IPS-18a (cell line): ENCODE measurements at regions not wholly inside any gene's neighbourhood (a gene's known extent, or its start where the extent isn't known, plus 50 kb on each side); places are given as distances from the start of the nearest gene placed in this dataset.

Experiments used
- H3K27ac ChIP-seq: one replicate; pipeline ENCODE4 v1.5.1; 2013; ENCODE audit warnings: low read length
- H3K27me3 ChIP-seq: one replicate; pipeline ENCODE4 v1.6.1; 2013; ENCODE audit warnings: mild to moderate bottlenecking, low read length; ENCODE audit not compliant: control insufficient read depth, insufficient read depth
- H3K36me3 ChIP-seq: one replicate; pipeline ENCODE4 v1.6.1; 2013; ENCODE audit warnings: low read depth, low read length; ENCODE audit not compliant: control insufficient read depth
- H3K4me1 ChIP-seq: one replicate; pipeline ENCODE4 v1.6.1; 2013; ENCODE audit warnings: low read depth, low read length; ENCODE audit not compliant: control insufficient read depth
- H3K4me3 ChIP-seq: one replicate; pipeline ENCODE4 v1.5.1; 2013; ENCODE audit warnings: low read length
- H3K9ac ChIP-seq: one replicate; pipeline ENCODE4 v1.6.1; 2013; ENCODE audit warnings: mild to moderate bottlenecking, low read length, moderate library complexity
- H3K9me3 ChIP-seq: one replicate; pipeline ENCODE4 v1.6.1; 2013; ENCODE audit warnings: low read depth, low read length; ENCODE audit not compliant: control insufficient read depth

- Histone ChIP-seq H3K36me3 (no peaks in the 10 kb centered on the region), H3K4me1 (no peaks in the 10 kb centered on the region), H3K4me3 (no peak overlapping the region), H3K9me3 (no peaks in the 10 kb centered on the region), H3K27me3 (no peaks in the 10 kb centered on the region), H3K27ac (no peak overlapping the region), H3K9ac (no peak overlapping the region)
Observed at GRCh38 chr13:89627996-89628395, 1719.5 kb upstream of the MIR17HG start.

DNA sequence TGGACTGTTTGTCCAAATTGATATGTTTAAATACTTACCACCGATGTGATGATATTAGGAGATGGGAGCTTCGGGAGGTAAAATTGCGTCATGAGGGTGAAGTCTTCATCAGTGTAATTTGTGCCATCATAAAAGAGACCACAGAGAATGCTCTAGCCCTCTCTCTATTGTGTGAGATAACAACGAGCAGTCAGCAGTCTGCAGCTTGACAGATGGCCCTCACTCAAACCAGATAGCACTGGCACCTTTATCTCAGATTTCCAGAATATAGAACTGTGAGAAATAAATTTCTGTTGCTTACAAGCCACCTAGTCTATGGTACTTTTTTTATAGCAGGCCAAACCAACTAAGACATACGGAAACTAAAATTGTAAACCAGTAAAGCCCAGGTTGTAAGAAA, 1718.9 kb upstream of the MIR17HG start:
- Histone ChIP-seq H3K4me1 (no peaks in the 10 kb centered on the region), H3K4me3 (no peak overlapping the region), H3K27me3 (no peaks in the 10 kb centered on the region), H3K36me3 (no peaks in the 10 kb centered on the region), H3K27ac (no peak overlapping the region), H3K9me3 (no peaks in the 10 kb centered on the region), H3K9ac (no peak overlapping the region)

GRCh38 chr13:89650226-89650625, 1697.3 kb upstream of the MIR17HG start:
- Histone ChIP-seq H3K9ac (no peak overlapping the region), H3K36me3 (no peaks in the 10 kb centered on the region), H3K4me1 (no peaks in the 10 kb centered on the region), H3K4me3 (no peak overlapping the region), H3K27ac (no peak overlapping the region), H3K9me3 (no peaks in the 10 kb centered on the region), H3K27me3 (no peaks in the 10 kb centered on the region)

DNA sequence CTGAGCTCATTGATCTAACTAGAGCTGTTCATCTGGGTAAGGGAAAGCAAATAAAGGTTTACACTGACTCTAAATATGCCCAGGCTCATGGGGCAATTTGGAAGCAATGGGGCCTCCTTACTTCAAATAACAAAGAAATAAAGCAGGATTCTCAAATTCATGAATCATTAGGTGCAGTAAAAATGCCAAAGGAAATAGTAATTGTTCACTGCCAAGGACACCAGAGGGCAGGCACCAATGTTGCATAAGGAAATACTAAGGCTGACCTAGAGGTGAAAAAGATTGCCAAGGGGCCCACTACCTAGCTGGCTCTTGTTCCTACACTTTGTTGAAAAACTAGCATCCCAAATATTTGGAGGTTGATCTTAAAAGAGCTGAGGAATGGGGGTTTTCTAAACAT, 1686.7 kb upstream of the MIR17HG start:
- Histone ChIP-seq H3K4me1 (no peaks in the 10 kb centered on the region), H3K27me3 (no peaks in the 10 kb centered on the region), H3K9ac (no peak overlapping the region), H3K4me3 (no peak overlapping the region), H3K36me3 (no peaks in the 10 kb centered on the region), H3K9me3 (no peaks in the 10 kb centered on the region), H3K27ac (no peak overlapping the region)

GRCh38 chr13:89673789-89674311, 1673.6 kb upstream of the MIR17HG start:
- Histone ChIP-seq H3K9ac (no peak overlapping the region), H3K4me1 (no peaks in the 10 kb centered on the region), H3K36me3 (no peaks in the 10 kb centered on the region)

GRCh38 chr13:89678466-89679121, 1668.9 kb upstream of the MIR17HG start:
- Histone ChIP-seq H3K9ac (no peak overlapping the region), H3K9me3 (no peaks in the 10 kb centered on the region), H3K4me1 (no peaks in the 10 kb centered on the region), H3K4me3 (no peak overlapping the region), H3K27ac (no peak overlapping the region), H3K27me3 (no peaks in the 10 kb centered on the region), H3K36me3 (no peaks in the 10 kb centered on the region)

More at GRCh38 chr13:89673789-89674311, 1673.6 kb upstream of the MIR17HG start:
- H3K4me3 ChIP-seq = no peak overlapping the region
- H3K9me3 ChIP-seq = no peaks in the 10 kb centered on the region
- H3K27ac ChIP-seq = no peak overlapping the region
- H3K27me3 ChIP-seq = no peaks in the 10 kb centered on the region

- Histone ChIP-seq H3K9ac (no peak overlapping the region), H3K4me1 (no peaks in the 10 kb centered on the region), H3K36me3 (no peaks in the 10 kb centered on the region), H3K27me3 (no peaks in the 10 kb centered on the region), H3K4me3 (no peak overlapping the region), H3K27ac (no peak overlapping the region), H3K9me3 (no peaks in the 10 kb centered on the region)
Observed at GRCh38 chr13:89684896-89685295, 1662.6 kb upstream of the MIR17HG start.

- no peaks in the 10 kb centered on the region for H3K9me3 ChIP-seq
- H3K27ac ChIP-seq = no peak overlapping the region
- H3K27me3 ChIP-seq = no peaks in the 10 kb centered on the region
- no peaks in the 10 kb centered on the region for H3K36me3 ChIP-seq
- no peaks in the 10 kb centered on the region for H3K4me1 ChIP-seq
- no peak overlapping the region for H3K4me3 ChIP-seq
- H3K9ac ChIP-seq = no peak overlapping the region
Observed at GRCh38 chr13:89686171-89686570, 1661.3 kb upstream of the MIR17HG start.

GRCh38 chr13:89687066-89687465, 1660.4 kb upstream of the MIR17HG start:
- H3K9ac ChIP-seq = no peak overlapping the region
- H3K27ac ChIP-seq = no peak overlapping the region
- H3K27me3 ChIP-seq = no peaks in the 10 kb centered on the region
- H3K36me3 ChIP-seq = no peaks in the 10 kb centered on the region
- H3K4me1 ChIP-seq = no peaks in the 10 kb centered on the region
- no peaks in the 10 kb centered on the region for H3K9me3 ChIP-seq
- H3K4me3 ChIP-seq = no peak overlapping the region

DNA sequence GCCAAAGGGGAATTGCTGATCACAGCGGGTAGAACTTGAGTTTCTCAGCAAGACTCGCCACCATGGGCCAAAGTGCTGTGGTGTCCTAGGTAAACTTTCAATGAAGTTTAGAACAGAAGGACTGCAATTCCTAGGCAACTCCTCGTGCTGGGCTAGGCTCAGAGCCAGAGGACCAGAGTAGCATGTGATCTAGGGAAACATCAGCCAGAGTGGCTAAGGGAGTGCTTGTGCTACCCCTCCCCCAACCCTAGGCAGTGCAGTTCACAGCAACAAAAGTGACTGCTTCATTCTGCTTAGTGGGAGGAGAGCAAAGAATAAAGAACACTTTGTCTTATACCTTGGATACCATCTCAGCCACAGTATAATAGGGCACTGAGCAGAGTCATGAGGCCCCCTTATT, 1658.6 kb upstream of the MIR17HG start:
- no peaks in the 10 kb centered on the region for H3K36me3 ChIP-seq
- no peaks in the 10 kb centered on the region for H3K9me3 ChIP-seq
- no peaks in the 10 kb centered on the region for H3K27me3 ChIP-seq
- no peaks in the 10 kb centered on the region for H3K4me1 ChIP-seq
- no peak overlapping the region for H3K27ac ChIP-seq
- H3K4me3 ChIP-seq = no peak overlapping the region
- H3K9ac ChIP-seq = no peak overlapping the region

DNA sequence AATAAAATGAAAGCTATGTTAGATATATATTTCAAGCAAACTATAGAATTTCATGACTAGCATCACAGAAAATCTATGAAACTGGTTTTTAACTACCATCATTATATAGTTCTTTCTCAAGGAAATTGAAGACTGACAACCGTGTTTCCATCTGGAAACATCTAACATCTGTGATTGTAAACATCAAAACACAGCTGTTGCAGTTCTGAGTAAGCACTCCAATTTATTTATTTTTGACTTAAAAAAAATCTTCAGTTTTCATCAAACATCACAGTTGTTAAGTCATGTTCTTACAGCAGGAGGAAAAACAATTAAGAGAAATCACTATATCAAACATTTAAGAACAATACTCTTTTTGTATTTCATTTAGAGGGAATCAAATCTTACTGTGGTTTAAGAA, 1653.0 kb upstream of the MIR17HG start:
- no peaks in the 10 kb centered on the region for H3K27me3 ChIP-seq
- H3K9ac ChIP-seq = no peak overlapping the region
- H3K4me3 ChIP-seq = no peak overlapping the region
- no peak overlapping the region for H3K27ac ChIP-seq
- H3K4me1 ChIP-seq = no peaks in the 10 kb centered on the region
- H3K9me3 ChIP-seq = no peaks in the 10 kb centered on the region
- no peaks in the 10 kb centered on the region for H3K36me3 ChIP-seq
